Nephron (organoid): ENCODE measurements at regions not wholly inside any gene's neighbourhood (a gene's known extent, or its start where the extent isn't known, plus 50 kb on each side); places are given as distances from the start of the nearest gene placed in this dataset.
A peak's percentile ranks its signal among the peaks of the same experiment; 100 is the strongest.

Source experiments
- H3K27ac Mint-ChIP-seq, 3 experiments: 2 replicates each; pipeline ENCODE4 v1.8.0; 2020; ENCODE audit warnings: mixed read lengths in 3 of 3, mild to moderate bottlenecking in 2 of 3, moderate library complexity in 1 of 3
- H3K27me3 Mint-ChIP-seq: 2 replicates; pipeline ENCODE4 v1.8.0; 2021; ENCODE audit warnings: low read depth, mild to moderate bottlenecking, moderate library complexity, mixed read lengths
- H3K36me3 Mint-ChIP-seq: 2 replicates; pipeline ENCODE4 v1.8.0; 2020; ENCODE audit warnings: low read depth, mixed read lengths
- H3K4me1 Mint-ChIP-seq: 2 replicates; pipeline ENCODE4 v1.8.0; 2020; ENCODE audit warnings: mixed read lengths
- H3K4me3 Mint-ChIP-seq, 3 experiments: 2 replicates each; pipeline ENCODE4 v1.8.0; 2020; ENCODE audit warnings: mild to moderate bottlenecking in 3 of 3, mixed read lengths in 3 of 3, moderate library complexity in 2 of 3
- H3K9me3 Mint-ChIP-seq: 2 replicates; pipeline ENCODE4 v1.8.0; 2020; ENCODE audit warnings: mixed read lengths
- CTCF ChIP-seq, 3 experiments: fragments of 200-600 bp; sonication (generic); IDR thresholded peaks; one replicate each; pipeline ENCODE4 v1.5.0; 2021; ENCODE audit warnings: antibody characterized with exemption in 3 of 3; ENCODE audit not compliant: unreplicated experiment in 3 of 3

DNA sequence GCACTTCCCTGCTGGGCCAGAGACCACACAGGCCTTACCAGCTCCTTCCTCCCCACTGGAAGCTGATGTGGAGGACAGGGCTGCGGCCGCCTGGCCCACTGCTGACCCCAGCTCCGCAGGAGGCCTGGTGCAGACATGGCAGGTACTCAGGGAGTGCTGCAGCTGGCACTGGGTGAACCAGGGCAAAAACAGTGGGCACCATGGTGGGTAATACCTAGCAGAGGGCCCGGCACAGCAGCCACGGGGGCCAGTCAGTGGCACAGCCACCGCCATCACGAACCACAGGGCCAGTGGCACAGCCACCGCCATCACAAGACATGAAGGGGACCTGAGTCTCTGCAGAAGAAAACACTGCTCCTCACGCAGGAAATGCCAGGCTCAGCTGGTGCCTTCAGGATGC lies 152.6 kb upstream of the PPP2R2D start:
- H3K27me3 Mint-ChIP-seq = peaks cover 40% of the 10 kb centered on the region
- TF ChIP-seq CTCF (IDR thresholded peaks at IDR 0.05; ENCODE audit: unreplicated experiment in 3 of 3) = no peak
- peaks cover 31% of the 10 kb centered on the region for H3K4me1 Mint-ChIP-seq
- H3K36me3 Mint-ChIP-seq = no peaks in the 10 kb centered on the region
- H3K9me3 Mint-ChIP-seq = no peaks in the 10 kb centered on the region
- H3K4me3 Mint-ChIP-seq = no peak overlapping the region
- peak overlapping the region in 2 of 3 experiments; percentile 1 to 69 for H3K27ac Mint-ChIP-seq

- no peaks in the 10 kb centered on the region for H3K9me3 Mint-ChIP-seq
- peaks cover 44% of the 10 kb centered on the region for H3K27me3 Mint-ChIP-seq
- H3K4me3 Mint-ChIP-seq = peak overlapping the region in 2 of 3 experiments; percentile 1 to 43
- no peak for TF ChIP-seq CTCF (IDR thresholded peaks at IDR 0.05; ENCODE audit: unreplicated experiment in 3 of 3)
- peak overlapping the region in 2 of 3 experiments; percentile 64 to 74 for H3K27ac Mint-ChIP-seq
- H3K36me3 Mint-ChIP-seq = no peaks in the 10 kb centered on the region
- peaks cover 26% of the 10 kb centered on the region for H3K4me1 Mint-ChIP-seq
Measured at GRCh38 chr10:131748831-131749766, 151.7 kb upstream of the PPP2R2D start.

DNA sequence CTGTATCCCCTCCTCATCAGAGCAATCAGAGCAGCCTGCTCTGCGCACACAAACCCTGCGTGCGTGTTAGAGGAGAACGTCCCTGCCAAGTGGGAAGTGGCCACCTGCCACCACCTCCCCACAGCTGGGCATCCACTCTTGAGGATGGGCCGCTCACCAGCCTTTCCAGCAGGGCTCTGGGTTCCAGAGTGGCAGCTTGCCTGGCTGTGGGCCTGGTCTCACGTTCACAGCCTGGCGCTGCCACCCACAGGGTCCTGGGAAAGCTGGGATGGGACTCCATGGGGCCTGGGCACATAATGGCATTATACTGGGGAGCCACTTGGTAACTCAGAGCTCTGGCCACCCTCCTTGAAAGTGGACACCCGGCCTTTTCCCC lies 151.1 kb upstream of the PPP2R2D start:
- Mint-ChIP-seq H3K4me1 (peaks cover 23% of the 10 kb centered on the region), H3K4me3 (peak overlapping the region in 1 of 3 experiments; percentile 13)

DNA sequence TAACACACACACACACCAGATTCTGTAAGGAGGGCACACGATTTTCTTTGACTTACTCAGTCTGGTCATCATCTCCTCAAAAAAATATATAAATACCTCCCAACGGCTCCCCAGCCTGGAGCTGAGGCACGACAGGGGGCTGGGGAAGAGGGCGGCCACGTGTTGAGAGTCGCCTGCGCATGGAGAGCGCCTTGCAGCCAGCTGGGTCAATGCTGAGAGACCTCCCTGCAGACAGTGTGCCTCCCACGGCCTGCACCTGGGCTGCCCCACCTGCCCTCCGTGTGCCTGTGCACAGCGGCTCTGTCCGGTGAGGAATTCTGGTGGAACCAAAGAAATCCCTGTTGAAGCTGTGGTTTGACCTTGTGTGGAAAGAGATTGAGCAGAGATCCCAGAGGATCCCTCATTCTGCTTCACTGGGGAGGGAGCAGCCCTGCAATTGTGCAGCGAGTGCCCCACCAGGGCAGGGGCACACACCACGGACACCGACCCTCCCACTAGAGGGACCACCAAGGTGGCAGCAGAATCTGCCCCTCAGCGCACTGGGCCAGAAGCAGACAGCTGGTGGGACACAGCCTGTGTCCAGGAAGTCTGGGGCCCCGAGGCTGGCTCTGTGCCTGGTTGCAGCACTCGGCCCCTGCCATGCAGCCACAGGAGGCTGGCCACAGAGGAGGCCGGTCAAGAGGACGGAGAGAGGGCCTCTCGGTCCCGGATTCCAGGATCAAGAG lies 150.5 kb upstream of the PPP2R2D start:
- Mint-ChIP-seq H3K27me3 (peaks cover 41% of the 10 kb centered on the region), H3K9me3 (no peaks in the 10 kb centered on the region), H3K4me3 (peak overlapping the region in 1 of 3 experiments; percentile 13), H3K27ac (peak overlapping the region in 1 of 3 experiments; percentile 28), H3K36me3 (no peaks in the 10 kb centered on the region), H3K4me1 (peaks cover 23% of the 10 kb centered on the region)
- TF ChIP-seq CTCF (IDR thresholded peaks at IDR 0.05; ENCODE audit: unreplicated experiment in 3 of 3) = no peak

More for the DNA sequence above, 151.1 kb upstream of the PPP2R2D start:
- TF ChIP-seq CTCF (IDR thresholded peaks at IDR 0.05; ENCODE audit: unreplicated experiment in 3 of 3) = no peak
- Mint-ChIP-seq H3K9me3 (no peaks in the 10 kb centered on the region), H3K27ac (no peak overlapping the region), H3K27me3 (peaks cover 43% of the 10 kb centered on the region), H3K36me3 (no peaks in the 10 kb centered on the region)

DNA sequence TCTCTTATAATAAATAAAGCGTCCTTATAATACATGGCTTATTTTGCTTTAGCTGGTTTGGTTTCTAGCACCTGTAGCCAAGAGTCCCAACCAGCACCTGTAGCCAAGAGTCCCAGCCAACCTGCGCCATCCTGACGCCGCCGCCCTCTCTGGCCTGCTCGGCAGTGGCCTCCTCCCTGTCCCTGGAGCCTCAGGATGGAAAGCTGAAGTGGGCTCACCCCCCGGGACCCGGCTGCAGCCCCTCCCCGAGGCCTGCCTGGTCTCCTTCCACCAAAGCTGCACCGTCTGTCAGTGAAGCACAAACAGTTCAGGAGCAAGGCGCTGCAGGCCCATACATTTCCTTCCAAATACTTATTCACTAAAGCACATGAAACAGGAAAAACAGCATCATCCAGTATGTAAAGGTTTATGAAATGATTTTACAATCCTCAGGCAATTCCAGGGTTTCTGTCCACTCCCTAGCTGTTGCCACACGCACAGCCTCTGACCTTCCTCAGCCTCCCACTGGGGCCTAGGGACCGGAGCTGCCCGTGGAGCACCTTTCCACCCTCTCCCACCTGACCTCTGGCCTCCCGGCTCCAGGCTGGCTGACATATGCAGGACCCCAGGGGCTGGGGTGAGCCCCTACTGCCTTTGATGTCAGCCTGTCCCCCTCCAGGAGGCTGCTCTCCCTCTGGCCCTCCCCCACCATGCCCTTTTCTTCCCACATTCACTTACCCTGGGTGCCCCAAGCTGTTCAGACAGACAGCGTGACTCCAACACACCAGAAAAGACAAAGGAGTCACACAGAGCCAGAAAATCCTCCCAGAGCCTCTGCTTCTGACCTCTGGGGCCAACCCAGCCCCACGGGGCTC lies 149.6 kb upstream of the PPP2R2D start:
- Mint-ChIP-seq H3K36me3 (no peaks in the 10 kb centered on the region), H3K27me3 (peaks cover 42% of the 10 kb centered on the region), H3K9me3 (no peaks in the 10 kb centered on the region), H3K4me1 (peaks cover 23% of the 10 kb centered on the region), H3K27ac (peak overlapping the region in 1 of 3 experiments; percentile 65), H3K4me3 (peak overlapping the region in 1 of 3 experiments; percentile 51)
- TF ChIP-seq CTCF (IDR thresholded peaks at IDR 0.05; ENCODE audit: unreplicated experiment in 3 of 3) = no peak
